ENCODE measurements at regions not wholly inside any gene's neighbourhood (a gene's known extent, or its start where the extent isn't known, plus 50 kb on each side); places are given as distances from the start of the nearest gene placed in this dataset.

DNA sequence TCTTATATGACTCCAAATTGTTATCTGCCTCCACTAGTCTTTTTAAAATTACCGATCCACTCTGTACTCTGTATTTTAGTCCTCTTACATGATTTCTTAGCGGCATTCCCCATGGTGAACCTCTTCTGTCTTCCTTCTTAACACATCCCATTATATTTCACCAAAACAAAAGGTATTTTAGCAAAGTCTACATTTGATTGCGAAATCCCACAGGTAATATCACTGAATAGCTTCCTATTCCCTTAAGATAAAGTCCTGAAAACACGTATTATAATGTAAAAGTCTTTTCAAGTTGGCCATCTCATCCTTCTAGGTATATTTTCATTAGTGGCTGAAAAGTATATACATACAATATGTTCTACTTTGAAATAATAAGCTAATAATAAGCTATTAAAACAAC, 2016.0 kb upstream of the IGFBP7 start:
- no peaks in the 10 kb centered on the region for H3K27me3 ChIP-seq
- TF ChIP-seq, protein P1, sequence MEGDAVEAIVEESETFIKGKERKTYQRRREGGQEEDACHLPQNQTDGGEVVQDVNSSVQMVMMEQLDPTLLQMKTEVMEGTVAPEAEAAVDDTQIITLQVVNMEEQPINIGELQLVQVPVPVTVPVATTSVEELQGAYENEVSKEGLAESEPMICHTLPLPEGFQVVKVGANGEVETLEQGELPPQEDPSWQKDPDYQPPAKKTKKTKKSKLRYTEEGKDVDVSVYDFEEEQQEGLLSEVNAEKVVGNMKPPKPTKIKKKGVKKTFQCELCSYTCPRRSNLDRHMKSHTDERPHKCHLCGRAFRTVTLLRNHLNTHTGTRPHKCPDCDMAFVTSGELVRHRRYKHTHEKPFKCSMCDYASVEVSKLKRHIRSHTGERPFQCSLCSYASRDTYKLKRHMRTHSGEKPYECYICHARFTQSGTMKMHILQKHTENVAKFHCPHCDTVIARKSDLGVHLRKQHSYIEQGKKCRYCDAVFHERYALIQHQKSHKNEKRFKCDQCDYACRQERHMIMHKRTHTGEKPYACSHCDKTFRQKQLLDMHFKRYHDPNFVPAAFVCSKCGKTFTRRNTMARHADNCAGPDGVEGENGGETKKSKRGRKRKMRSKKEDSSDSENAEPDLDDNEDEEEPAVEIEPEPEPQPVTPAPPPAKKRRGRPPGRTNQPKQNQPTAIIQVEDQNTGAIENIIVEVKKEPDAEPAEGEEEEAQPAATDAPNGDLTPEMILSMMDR (IDR thresholded peaks at IDR 0.05) = no peak
- TF ChIP-seq POLR2A (IDR thresholded peaks at IDR 0.05) (no peak), EP300 (IDR thresholded peaks at IDR 0.05) (no peak)

GRCh38 chr4:59127006-59127405, 2016.8 kb upstream of the IGFBP7 start:
- H3K27ac ChIP-seq = no peak overlapping the region
- WGBS, 2 donors = 50 to 52% methylated on average over 5 of the region's 5 CpGs
- no peak overlapping the region for H3K4me3 ChIP-seq
- no peak for DNase-seq (ENCODE audit: low spot score in 2 of 2)
- H3K9me3 ChIP-seq = no peaks in the 10 kb centered on the region
- no peaks in the 10 kb centered on the region for H3K36me3 ChIP-seq
- H3K27me3 ChIP-seq = no peaks in the 10 kb centered on the region
- TF ChIP-seq, protein P1 (IDR thresholded peaks at IDR 0.05) = no peak
- TF ChIP-seq POLR2A (IDR thresholded peaks at IDR 0.05) (no peak), EP300 (IDR thresholded peaks at IDR 0.05) (no peak)
- H3K4me1 ChIP-seq = no peaks in the 10 kb centered on the region

More for the DNA sequence above, 2016.0 kb upstream of the IGFBP7 start:
- no peak for DNase-seq (ENCODE audit: low spot score in 2 of 2)
- Histone ChIP-seq H3K36me3 (no peaks in the 10 kb centered on the region), H3K27ac (no peak overlapping the region), H3K9me3 (no peaks in the 10 kb centered on the region), H3K4me1 (no peaks in the 10 kb centered on the region), H3K4me3 (no peak overlapping the region)
- WGBS, 2 donors = 91% methylated on average over 4 of the region's 4 CpGs

DNA sequence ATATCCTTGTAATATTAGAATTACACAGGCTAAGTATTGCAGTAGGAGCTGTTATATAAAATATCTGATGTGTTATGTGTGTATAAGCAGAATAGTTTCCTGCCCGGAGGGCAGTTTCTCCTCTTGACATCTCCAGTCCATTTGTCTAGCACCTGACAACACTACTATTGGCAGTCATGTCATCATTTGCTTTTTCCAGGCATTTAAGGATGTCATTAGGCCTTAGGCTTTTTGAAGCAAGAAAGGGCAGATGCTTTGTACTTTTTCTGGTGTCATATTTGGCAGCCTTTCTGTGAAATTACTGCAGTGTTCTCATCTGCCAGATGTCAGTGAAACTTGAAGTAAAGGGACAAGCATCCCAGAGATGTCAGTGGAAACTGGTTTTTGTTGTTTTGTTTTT, 2017.6 kb upstream of the IGFBP7 start:
- no peak for DNase-seq (ENCODE audit: low spot score in 2 of 2)
- WGBS, 2 donors = 72 to 77% methylated on average over 1 of the region's 1 CpG
- no peaks in the 10 kb centered on the region for H3K27me3 ChIP-seq
- no peaks in the 10 kb centered on the region for H3K9me3 ChIP-seq
- no peak overlapping the region for H3K4me3 ChIP-seq
- H3K36me3 ChIP-seq = no peaks in the 10 kb centered on the region
- TF ChIP-seq, protein P1 (IDR thresholded peaks at IDR 0.05) = no peak
- TF ChIP-seq POLR2A (IDR thresholded peaks at IDR 0.05) (no peak), EP300 (IDR thresholded peaks at IDR 0.05) (no peak)
- no peaks in the 10 kb centered on the region for H3K4me1 ChIP-seq
- no peak overlapping the region for H3K27ac ChIP-seq

DNA sequence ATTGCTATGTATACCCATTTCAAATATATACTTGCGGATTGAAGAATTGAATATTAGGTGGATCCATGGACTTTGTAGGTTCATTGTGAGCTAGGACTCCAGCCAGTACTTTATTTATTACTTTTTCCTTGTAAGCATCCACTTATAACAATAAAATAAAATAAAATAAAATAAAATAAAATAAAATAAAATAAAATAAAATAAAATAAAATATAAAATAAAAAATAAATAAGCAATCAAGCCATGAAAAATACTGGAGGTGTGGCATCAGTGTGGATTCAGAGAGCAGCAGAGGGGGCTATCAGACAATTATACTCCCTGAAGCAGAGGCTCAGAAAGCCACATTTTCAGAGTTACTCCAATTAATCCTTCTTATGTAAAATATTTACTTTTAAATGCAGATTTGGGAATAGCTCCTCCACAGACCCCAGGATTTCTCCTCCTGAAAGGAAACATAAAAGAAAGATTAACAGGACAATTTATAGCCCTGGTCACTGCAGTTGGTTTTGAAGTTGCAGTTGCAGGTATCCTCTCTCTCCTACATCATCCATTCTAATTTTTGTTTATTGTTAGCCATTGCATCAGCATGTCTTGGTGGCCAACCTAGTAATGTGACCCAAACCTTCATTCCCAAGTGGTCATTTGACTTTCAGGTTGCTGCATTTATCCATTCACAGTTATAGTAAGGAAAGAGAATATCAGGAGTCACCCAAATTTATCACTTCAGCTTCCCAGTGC, 2025.2 kb upstream of the IGFBP7 start:
- Histone ChIP-seq H3K9me3 (no peaks in the 10 kb centered on the region), H3K4me1 (no peaks in the 10 kb centered on the region), H3K27me3 (no peaks in the 10 kb centered on the region), H3K27ac (no peak overlapping the region), H3K4me3 (no peak overlapping the region), H3K36me3 (no peaks in the 10 kb centered on the region)
- 93 to 94% methylated on average over 1 of the region's 1 CpG for WGBS, 2 donors
- no peak for TF ChIP-seq EP300 (IDR thresholded peaks at IDR 0.05)
- TF ChIP-seq, protein P1 (IDR thresholded peaks at IDR 0.05) = no peak
- no peak for TF ChIP-seq POLR2A (IDR thresholded peaks at IDR 0.05)
- no peak for DNase-seq (ENCODE audit: low spot score in 2 of 2)

DNA sequence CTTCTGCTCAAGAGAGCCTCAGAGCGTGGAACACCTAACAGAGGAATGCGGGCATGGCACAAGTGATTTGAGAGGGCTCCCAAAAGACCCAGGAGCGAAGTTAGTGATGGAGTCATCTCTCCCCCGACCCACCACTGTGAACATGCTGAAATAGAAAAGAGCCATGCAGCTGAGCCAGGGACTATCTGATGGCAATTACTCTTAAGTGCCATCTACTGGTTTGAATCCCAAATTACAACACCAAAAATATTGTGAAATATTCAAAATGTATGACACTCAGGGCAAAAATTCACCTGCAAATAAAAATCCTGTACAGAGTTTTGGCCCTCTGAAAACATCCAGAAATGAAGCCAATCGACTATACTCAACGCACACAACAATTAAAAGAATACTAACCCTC, 2038.9 kb upstream of the ADGRL3 start:
- H3K36me3 ChIP-seq = no peaks in the 10 kb centered on the region
- H3K27me3 ChIP-seq = no peaks in the 10 kb centered on the region
- peaks cover 0 to 3% (median 0%) of the 10 kb centered on the region in 4 donors for H3K9me3 ChIP-seq
- no peak overlapping the region for H3K27ac ChIP-seq
- DNase-seq (ENCODE audit: low spot score in 2 of 2) = no peak
- no peak overlapping the region for H3K4me3 ChIP-seq
- 74 to 83% methylated on average over 6 of the region's 6 CpGs for WGBS, 2 donors
- TF ChIP-seq, protein P1 (IDR thresholded peaks at IDR 0.05) = no peak
- TF ChIP-seq EP300 (IDR thresholded peaks at IDR 0.05) (no peak), POLR2A (IDR thresholded peaks at IDR 0.05) (no peak)
- H3K4me1 ChIP-seq = no peaks in the 10 kb centered on the region

Measured in tibial nerve (tissue), 4 donors.